GM12878 (cell line): ENCODE measurements at regions not wholly inside any gene's neighbourhood (a gene's known extent, or its start where the extent isn't known, plus 50 kb on each side); places are given as distances from the start of the nearest gene placed in this dataset.

Experiments
- ATAC-seq: fragments of 200-7000 bp; cut with Tn5 transposase; 3 replicates; pipeline ENCODE4 v1.9.1; 2020; ENCODE audit warnings: mild to moderate bottlenecking, moderate library complexity
- BruUV-seq: library from RNA; stranded (reverse); fragments of 400-500 nt; replicated peaks from 2 replicates; lab custom pipeline; 2021; lab: Mats Ljungman, UMichigan
- CTCF ChIA-PET: fragments of 300-600 bp; sonication (Branson Sonifier 250); formaldehyde crosslinking; extraction: SDS; loops from one replicate; lab custom pipeline; 2021; ENCODE audit warnings: inconsistent platforms; lab: Yijun Ruan, JAX
- POLR2A ChIA-PET: fragments of 350-600 bp; formaldehyde crosslinking; extraction: SDS; loops from one replicate; lab custom pipeline; 2021; ENCODE audit warnings: inconsistent platforms; lab: Charles Lee
- RAD21 ChIA-PET: fragments of 300-600 bp; sonication (Branson Sonifier 250); formaldehyde crosslinking; loops from one replicate; lab custom pipeline; 2023; ENCODE audit warnings: antibody characterized with exemption; ENCODE audit not compliant: unreplicated experiment; lab: Charles Lee
- SMC1A ChIA-PET: fragments of 300-600 bp; sonication (Branson Sonifier 250); formaldehyde crosslinking; loops from one replicate; lab custom pipeline; 2023; ENCODE audit not compliant: unreplicated experiment, uncharacterized antibody; lab: Charles Lee
- DNase-seq: peaks from one replicate; pipeline ENCODE4 v3.0.0-alpha.2; 2011; ENCODE audit warnings: low read depth, low spot score
- FAIRE-seq: peaks from 3 replicates; lab custom pipeline; 2011; peaks lifted over from hg19 to GRCh38; lab: Jason Lieb, UNC
- H2AFZ ChIP-seq: 2 replicates; pipeline ENCODE4 v1.6.0; 2011; ENCODE audit warnings: low read depth, low read length, control low read depth; ENCODE audit not compliant: control insufficient read depth
- H3K27ac ChIP-seq: 2 replicates; pipeline ENCODE4 v1.5.1; 2011; ENCODE audit warnings: control low read depth; ENCODE audit not compliant: control insufficient read depth, insufficient read depth
- H3K27me3 ChIP-seq, 2 experiments: replicated peaks in 1 of 2; 2 replicates each; pipeline versions ENCODE4 v1.6.0 to v1.6.1; 2011; ENCODE audit warnings: low read length in 1 of 2; ENCODE audit not compliant: control insufficient read depth in 2 of 2, insufficient read depth in 2 of 2
- H3K36me3 ChIP-seq, 2 experiments: 2 replicates each; pipeline ENCODE4 v1.5.1; 2011; ENCODE audit warnings: low read length in 1 of 2; ENCODE audit not compliant: control insufficient read depth in 2 of 2, insufficient read depth in 2 of 2
- H3K4me1 ChIP-seq: 2 replicates; pipeline ENCODE4 v1.6.1; 2011; ENCODE audit warnings: mild to moderate bottlenecking, low read length, moderate library complexity, mixed read lengths; ENCODE audit not compliant: control insufficient read depth, insufficient read depth
- H3K4me2 ChIP-seq: 2 replicates; pipeline ENCODE4 v1.6.0; 2011; ENCODE audit warnings: control low read depth; ENCODE audit not compliant: control insufficient read depth, insufficient read depth
- H3K4me3 ChIP-seq: fragments of 200-600 bp; sonication (generic); 2 replicates; pipeline ENCODE4 v1.5.1; 2016
- H3K79me2 ChIP-seq: 2 replicates; pipeline ENCODE4 v1.6.0; 2011; ENCODE audit warnings: low read length; ENCODE audit not compliant: control insufficient read depth, insufficient read depth
- H3K9ac ChIP-seq: 2 replicates; pipeline ENCODE4 v1.8.0; 2011; ENCODE audit warnings: low read length, control low read depth, mixed read lengths; ENCODE audit not compliant: control insufficient read depth, insufficient read depth
- H3K9me3 ChIP-seq: replicated peaks from 3 replicates; pipeline ENCODE4 v1.5.1; 2011; ENCODE audit warnings: mild to moderate bottlenecking, low read length; ENCODE audit not compliant: control insufficient read depth, insufficient read depth
- H4K20me1 ChIP-seq: 2 replicates; pipeline ENCODE4 v1.6.0; 2011; ENCODE audit not compliant: control insufficient read depth, insufficient read depth
- BCL11A ChIP-seq: IDR thresholded peaks from 2 replicates; pipeline ENCODE4 v1.6.1; 2011; ENCODE audit warnings: low read depth, low read length
- CBX5 ChIP-seq: sonication (generic); IDR thresholded peaks from 2 replicates; pipeline ENCODE4 v1.6.1; 2016; ENCODE audit warnings: low read depth, moderate library complexity, mild to moderate bottlenecking, inconsistent platforms
- CEBPB ChIP-seq, 2 experiments: fragments of 150-350 bp in 1 of 2; IDR thresholded peaks; 2 replicates each; pipeline ENCODE4 v1.6.1; 2012 to 2014; ENCODE audit warnings: low read depth in 2 of 2, low read length in 2 of 2, borderline replicate concordance in 1 of 2, inconsistent platforms in 1 of 2
- CHD2 ChIP-seq: IDR thresholded peaks from 2 replicates; pipeline ENCODE4 v1.6.1; 2011; ENCODE audit warnings: low read depth, low read length, improper control_type of control experiment, borderline replicate concordance
- LARP7 ChIP-seq: fragments of 450-650 bp; IDR thresholded peaks from 2 replicates; pipeline ENCODE4 v1.6.1; 2017; ENCODE audit warnings: mild to moderate bottlenecking
- MEF2A ChIP-seq: IDR thresholded peaks from 2 replicates; pipeline ENCODE4 v1.6.1; 2011; ENCODE audit warnings: low read depth, mild to moderate bottlenecking, low read length, moderate library complexity; ENCODE audit not compliant: insufficient read depth
- NR2C2 ChIP-seq: IDR thresholded peaks from 2 replicates; pipeline ENCODE4 v1.6.1; 2011; ENCODE audit warnings: borderline replicate concordance, low read depth; ENCODE audit not compliant: control insufficient read depth, insufficient read length
- PAX8 ChIP-seq: fragments of 450-650 bp; IDR thresholded peaks from 2 replicates; pipeline ENCODE4 v1.6.1; 2017; ENCODE audit warnings: mild to moderate bottlenecking, moderate library complexity
- POLR2A ChIP-seq: IDR thresholded peaks from 2 replicates; pipeline ENCODE4 v1.6.1; 2011; ENCODE audit warnings: low read depth, mild to moderate bottlenecking, low read length
- RAD21 ChIP-seq: IDR thresholded peaks from 2 replicates; pipeline ENCODE4 v1.6.1; 2011; ENCODE audit warnings: mild to moderate bottlenecking, low read depth, low read length, moderate library complexity; ENCODE audit not compliant: insufficient read depth
- RCOR1 ChIP-seq: conservative IDR thresholded peaks from 2 replicates; pipeline ENCODE4 v1.6.1; 2012; ENCODE audit warnings: low read depth, low read length, improper control_type of control experiment
- RELA ChIP-seq: fragments of 450-650 bp; IDR thresholded peaks from 2 replicates; pipeline ENCODE4 v1.8.0; 2014; ENCODE audit warnings: borderline replicate concordance; ENCODE audit not compliant: partially characterized antibody
- SREBF2 ChIP-seq: IDR thresholded peaks from 2 replicates; pipeline ENCODE4 v1.6.1; 2012; ENCODE audit warnings: mild to moderate bottlenecking, low read length
- SRF ChIP-seq, 2 experiments: IDR thresholded peaks; 2 replicates each; pipeline ENCODE4 v1.6.1; 2011; ENCODE audit warnings: low read depth in 2 of 2, low read length in 2 of 2, mild to moderate bottlenecking in 1 of 2, moderate library complexity in 1 of 2
- STAT1 ChIP-seq: fragments of 450-650 bp; conservative IDR thresholded peaks from 2 replicates; pipeline ENCODE4 v1.6.1; 2014; ENCODE audit warnings: antibody characterized with exemption, mild to moderate bottlenecking
- SUPT20H ChIP-seq: IDR thresholded peaks from 2 replicates; pipeline ENCODE4 v1.6.1; 2011; ENCODE audit warnings: low read depth, mild to moderate bottlenecking, low read length, moderate library complexity, borderline replicate concordance; ENCODE audit not compliant: control insufficient read depth
- TCF12 ChIP-seq: IDR thresholded peaks from 2 replicates; pipeline ENCODE4 v1.6.1; 2011; ENCODE audit warnings: low read depth, mild to moderate bottlenecking, low read length
- ZBTB11 ChIP-seq: fragments of 450-650 bp; formaldehyde crosslinking; IDR thresholded peaks from 2 replicates; pipeline ENCODE4 v1.5.0; 2022; ENCODE audit warnings: mild to moderate bottlenecking, missing genetic modification characterization
- ZBTB4 ChIP-seq: fragments of 450-650 bp; formaldehyde crosslinking; IDR thresholded peaks from 2 replicates; pipeline ENCODE4 v1.4.0; 2022; ENCODE audit warnings: mild to moderate bottlenecking, moderate library complexity
- WGBS: methylation state at CpG from one replicate; pipeline ENCODE4 v1.1.6; 2016; ENCODE audit warnings: low lambda C conversion rate; ENCODE audit not compliant: insufficient replicate concordance, insufficient coverage; ENCODE audit errors: missing lambda C conversion rate; 5-methylcytosine and 5-hydroxymethylcytosine counted together
- in situ Hi-C: fragments of 300-500 bp; cut with MboI; formaldehyde crosslinking; loops from 9 replicates; pipeline ENCODE4 v1.14.3; 2018; ENCODE audit warnings: mixed read lengths
- intact Hi-C: fragments of 100-400 bp; cut with micrococcal nuclease; formaldehyde crosslinking; loops from one replicate; pipeline ENCODE4 v1.14.2; 2022; ENCODE audit not compliant: unreplicated experiment

GRCh38 chr9:79115176-79115575, 456.6 kb upstream of the TLE4 start:
- ChIA-PET CTCF (interaction anchor here (0.9 kb wide), 1 partner anchor 10 kb away, joined by 3 read pairs; no protein-coding TSS in a partner anchor), RAD21 (no interaction called here), POLR2A (no interaction called here), SMC1A (no interaction called here)
- Histone ChIP-seq H3K4me1 (no peaks in the 10 kb centered on the region), H3K4me3 (no peak overlapping the region), H4K20me1 (no peaks in the 10 kb centered on the region), H3K27ac (no peak overlapping the region), H3K4me2 (no peak overlapping the region), H3K9ac (no peak overlapping the region), H3K27me3 (no peaks in the 10 kb centered on the region), H3K36me3 (no peaks in the 10 kb centered on the region), H3K9me3 (no peaks in the 10 kb centered on the region), H3K79me2 (no peaks in the 10 kb centered on the region), H2AFZ (no peak overlapping the region)
- no peak for FAIRE-seq
- DNase-seq = no peak
- intact Hi-C loops = no loop called here
- ATAC-seq = no peak
- WGBS = 19% methylated on average over 4 of the region's 4 CpGs
- TF ChIP-seq PAX8 (no peak), SRF (IDR thresholded peaks at IDR 0.05; ENCODE audit: low read depth in 2 of 2, low read length in 2 of 2) (no peak), ZBTB11 (CRISPR knock-in tag) (no peak), CBX5 (no peak), RELA (no peak), SUPT20H (no peak), RCOR1 (no peak), RAD21 (no peak), CHD2 (no peak), TCF12 (no peak), CEBPB (IDR thresholded peaks at IDR 0.05; ENCODE audit: borderline replicate concordance in 1 of 2, low read depth in 2 of 2, low read length in 2 of 2) (no peak), SREBF2 (no peak), MEF2A (no peak), LARP7 (no peak), STAT1 (no peak), POLR2A (no peak), BCL11A (no peak), NR2C2 (no peak), ZBTB4 (CRISPR knock-in tag) (no peak)
- no TSS peak for BruUV-seq
- in situ Hi-C loops = no loop called here
